ENCODE measurements at regions not wholly inside any gene's neighbourhood (a gene's known extent, or its start where the extent isn't known, plus 50 kb on each side); places are given as distances from the start of the nearest gene placed in this dataset.

GRCh38 chr13:78404846-78405360, 198.4 kb downstream of the POU4F1 start:
- TF ChIP-seq CTCF (IDR thresholded peaks at IDR 0.05) = no peak
- no peak for TF ChIP-seq POLR2A (IDR thresholded peaks at IDR 0.05)
